ENCODE measurements at regions not wholly inside any gene's neighbourhood (a gene's known extent, or its start where the extent isn't known, plus 50 kb on each side); places are given as distances from the start of the nearest gene placed in this dataset.

DNA sequence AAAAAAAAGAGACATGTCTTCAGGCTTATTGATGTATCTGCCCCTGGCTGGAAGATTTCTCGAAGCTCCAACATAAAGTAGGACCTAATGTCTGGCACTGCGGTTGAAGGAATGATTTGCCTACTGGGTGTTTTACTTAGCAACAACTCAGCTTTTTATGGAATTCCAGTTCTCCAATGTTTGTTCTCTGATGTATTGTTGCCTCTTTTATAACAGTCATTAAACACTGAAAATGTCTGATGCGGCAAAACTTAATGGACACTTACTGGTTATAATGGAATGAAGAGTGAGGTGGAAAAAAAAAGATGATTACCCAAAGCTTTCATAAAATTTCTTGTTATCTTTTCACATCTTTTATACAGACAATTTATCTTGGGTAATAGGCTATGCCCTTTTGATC is 75.6 kb upstream of the ZFP42 start:
- no TSS peak for BruUV-seq (replicated peaks)
- ChIA-PET CTCF (ENCODE audit: low intra/inter-chr PET ratio, low total read pairs) (no interaction called here), POLR2A (no interaction called here)
- Histone ChIP-seq H3K4me1 (ENCODE audit: insufficient read depth, low read length) (no peaks in the 10 kb centered on the region), H3K27ac (ENCODE audit: extremely low read length, insufficient read depth, low read length) (no peak overlapping the region), H3K9me3 (ENCODE audit: low read length) (no peaks in the 10 kb centered on the region), H3K79me2 (ENCODE audit: insufficient read depth, low read length) (no peaks in the 10 kb centered on the region), H3K9ac (ENCODE audit: insufficient read depth, low read depth, low read length) (no peak overlapping the region), H4K20me1 (ENCODE audit: insufficient read depth, low read length) (no peaks in the 10 kb centered on the region), H2AFZ (ENCODE audit: low read length) (no peak overlapping the region), H3K27me3 (ENCODE audit: control insufficient read depth in 1 of 2, insufficient read depth in 2 of 2, low read length in 2 of 2) (no peaks in the 10 kb centered on the region), H3K36me3 (replicated peaks in 1 of 2; ENCODE audit: control insufficient read depth in 1 of 2, insufficient read depth in 2 of 2, low read length in 2 of 2) (no peaks in the 10 kb centered on the region), H3K4me2 (ENCODE audit: low read depth, low read length) (no peak overlapping the region), H3K4me3 (replicated peaks in 1 of 3; ENCODE audit: insufficient read depth in 1 of 3, low read depth in 2 of 3, low read length in 3 of 3) (no peak overlapping the region)
- TF ChIP-seq STAT5B (CRISPR knock-in tag; IDR thresholded peaks at IDR 0.05), result no peak
- no peak for TF ChIP-seq FOXO1 (CRISPR knock-in tag; IDR thresholded peaks at IDR 0.05)
- no peak for TF ChIP-seq ZNF747 (CRISPR knock-in tag; IDR thresholded peaks at IDR 0.05; ENCODE audit: borderline replicate concordance)
- TF ChIP-seq, protein P1, sequence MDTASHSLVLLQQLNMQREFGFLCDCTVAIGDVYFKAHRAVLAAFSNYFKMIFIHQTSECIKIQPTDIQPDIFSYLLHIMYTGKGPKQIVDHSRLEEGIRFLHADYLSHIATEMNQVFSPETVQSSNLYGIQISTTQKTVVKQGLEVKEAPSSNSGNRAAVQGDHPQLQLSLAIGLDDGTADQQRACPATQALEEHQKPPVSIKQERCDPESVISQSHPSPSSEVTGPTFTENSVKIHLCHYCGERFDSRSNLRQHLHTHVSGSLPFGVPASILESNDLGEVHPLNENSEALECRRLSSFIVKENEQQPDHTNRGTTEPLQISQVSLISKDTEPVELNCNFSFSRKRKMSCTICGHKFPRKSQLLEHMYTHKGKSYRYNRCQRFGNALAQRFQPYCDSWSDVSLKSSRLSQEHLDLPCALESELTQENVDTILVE (CRISPR knock-in tag; IDR thresholded peaks at IDR 0.05), result no peak
- TF ChIP-seq ZNF460 (CRISPR knock-in tag; IDR thresholded peaks at IDR 0.05; ENCODE audit: borderline replicate concordance), result no peak
- no peak for TF ChIP-seq HES4 (CRISPR knock-in tag; IDR thresholded peaks at IDR 0.05; ENCODE audit: borderline replicate concordance)
- TF ChIP-seq POLR2AphosphoS5 (IDR thresholded peaks at IDR 0.05; ENCODE audit: low read depth, low read length), result no peak
- no peak for TF ChIP-seq SUZ12 (IDR thresholded peaks at IDR 0.05; ENCODE audit: low read depth, low read length)
- no peak for TF ChIP-seq CC2D1A (CRISPR knock-in tag; IDR thresholded peaks at IDR 0.05)
- TF ChIP-seq ONECUT2 (CRISPR knock-in tag; IDR thresholded peaks at IDR 0.05), result no peak
- 52% methylated on average over 3 of the region's 3 CpGs for WGBS (ENCODE audit: low lambda C conversion rate)
- DNase-seq (ENCODE audit: low spot score), result no peak
- in situ Hi-C loops (cut with HindIII; ENCODE audit: extremely low pct_ligation_motif_present, low pct_unique_long_range_greater_than_20kb) (no loop called here), intact Hi-C loops (cut with micrococcal nuclease; ENCODE audit: unreplicated experiment) (no loop called here)
- FAIRE-seq, result no peak
- no peak for ATAC-seq
